ACC112 (cell line): ENCODE measurements at regions not wholly inside any gene's neighbourhood (a gene's known extent, or its start where the extent isn't known, plus 50 kb on each side); places are given as distances from the start of the nearest gene placed in this dataset.

ENCODE experiments used
- H2AFZ ChIP-seq: fragments of 200-600 bp; sonication (generic); one replicate; pipeline ENCODE4 v1.6.0; 2017; ENCODE audit warnings: antibody characterized with exemption, low read length; ENCODE audit not compliant: unreplicated experiment
- H3K27ac ChIP-seq: fragments of 200-600 bp; sonication (generic); 2 replicates; pipeline ENCODE4 v1.5.1; 2014; ENCODE audit warnings: low read depth, mild to moderate bottlenecking, antibody characterized with exemption, low read length, moderate library complexity
- H3K27me3 ChIP-seq: fragments of 200-600 bp; sonication (generic); 2 replicates; pipeline ENCODE4 v1.6.1; 2014; ENCODE audit warnings: mild to moderate bottlenecking, antibody characterized with exemption, low read length, moderate library complexity, mixed read lengths; ENCODE audit not compliant: insufficient read depth
- H3K36me3 ChIP-seq: fragments of 200-600 bp; sonication (generic); 2 replicates; pipeline ENCODE4 v1.6.1; 2016; ENCODE audit warnings: mild to moderate bottlenecking, antibody characterized with exemption, low read length, moderate library complexity, mixed read lengths; ENCODE audit not compliant: insufficient read depth
- H3K4me1 ChIP-seq: fragments of 200-600 bp; sonication (generic); one replicate; pipeline ENCODE4 v1.6.1; 2016; ENCODE audit warnings: low read length, mixed read lengths; ENCODE audit not compliant: insufficient read depth, unreplicated experiment, control insufficient read depth
- H3K4me3 ChIP-seq: fragments of 200-600 bp; sonication (generic); 2 replicates; pipeline ENCODE4 v1.5.1; 2014; ENCODE audit warnings: mild to moderate bottlenecking, low read depth, low read length
- H3K79me2 ChIP-seq: fragments of 200-600 bp; sonication (generic); one replicate; pipeline ENCODE4 v1.6.0; 2016; ENCODE audit warnings: low read length; ENCODE audit not compliant: control insufficient read depth, unreplicated experiment, insufficient read depth

DNA sequence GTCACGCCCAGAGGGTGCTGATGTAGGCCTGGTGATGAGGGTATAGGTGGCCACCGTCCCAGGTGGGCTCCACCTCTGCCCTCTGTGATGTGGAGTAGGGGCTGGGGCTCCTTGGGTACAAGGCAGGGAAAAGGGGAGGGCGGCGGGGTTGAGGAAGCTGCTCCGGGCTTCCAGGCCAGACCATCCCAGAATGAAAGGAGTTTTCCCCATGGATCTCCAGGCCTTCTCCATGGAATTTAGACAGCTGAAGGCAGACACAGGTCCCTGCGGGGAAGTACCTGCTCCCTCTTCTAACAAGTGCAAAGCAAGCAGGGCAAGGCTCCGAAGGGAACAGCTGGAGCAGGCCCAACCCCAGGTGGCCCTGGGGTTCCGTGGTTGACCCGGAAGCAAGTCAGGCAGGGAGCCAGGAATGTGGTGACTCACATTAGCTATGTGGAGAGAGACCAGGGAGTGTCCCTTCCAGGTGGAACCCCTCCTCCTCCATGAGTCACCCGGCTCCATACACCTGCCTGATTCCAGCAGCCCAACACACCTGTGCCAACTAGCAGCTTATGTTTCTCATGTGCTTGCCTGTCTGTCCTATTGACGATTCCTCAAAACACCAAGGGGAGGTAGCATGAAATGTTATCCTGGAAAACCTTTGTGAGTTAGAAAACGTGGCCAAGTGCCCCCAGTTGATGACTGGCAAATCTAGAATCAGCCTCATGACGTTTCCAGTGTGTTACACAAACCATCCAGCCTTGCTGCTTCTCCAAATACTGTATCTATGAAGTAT is 59.7 kb upstream of the SNX9 start:
- Histone ChIP-seq H2AFZ (no peak overlapping the region), H3K79me2 (no peaks in the 10 kb centered on the region), H3K4me3 (peak overlapping the region; percentile 27; the same call in 1 of the 2 replicates), H3K27ac (peak overlapping the region; percentile 98), H3K4me1 (peaks cover 59% of the 10 kb centered on the region), H3K27me3 (no peaks in the 10 kb centered on the region), H3K36me3 (no peaks in the 10 kb centered on the region)

- Histone ChIP-seq H3K27me3 (no peaks in the 10 kb centered on the region), H2AFZ (no peak overlapping the region), H3K36me3 (no peaks in the 10 kb centered on the region), H3K79me2 (no peaks in the 10 kb centered on the region), H3K4me3 (peak overlapping the region; percentile 27; the same call in 1 of the 2 replicates), H3K27ac (peak overlapping the region; percentile 98), H3K4me1 (peaks cover 59% of the 10 kb centered on the region)
Observed at GRCh38 chr6:157763904-157764177, 59.2 kb upstream of the SNX9 start.

- no peaks in the 10 kb centered on the region for H3K79me2 ChIP-seq
- no peak overlapping the region for H2AFZ ChIP-seq
- no peaks in the 10 kb centered on the region for H3K36me3 ChIP-seq
- peak overlapping the region; percentile 98 for H3K27ac ChIP-seq
- peaks cover 59% of the 10 kb centered on the region for H3K4me1 ChIP-seq
- no peaks in the 10 kb centered on the region for H3K27me3 ChIP-seq
- H3K4me3 ChIP-seq: peak overlapping the region; percentile 27; the same call in 1 of the 2 replicates
Observed at GRCh38 chr6:157764178-157765068, 58.6 kb upstream of the SNX9 start.

- H3K27ac ChIP-seq: no peak overlapping the region
- H3K4me1 ChIP-seq: peaks cover 55% of the 10 kb centered on the region
- no peak overlapping the region for H2AFZ ChIP-seq
- no peaks in the 10 kb centered on the region for H3K36me3 ChIP-seq
- H3K27me3 ChIP-seq: no peaks in the 10 kb centered on the region
- H3K79me2 ChIP-seq: no peaks in the 10 kb centered on the region
- no peak overlapping the region for H3K4me3 ChIP-seq
Observed at GRCh38 chr6:157766901-157767774, 55.9 kb upstream of the SNX9 start.

DNA sequence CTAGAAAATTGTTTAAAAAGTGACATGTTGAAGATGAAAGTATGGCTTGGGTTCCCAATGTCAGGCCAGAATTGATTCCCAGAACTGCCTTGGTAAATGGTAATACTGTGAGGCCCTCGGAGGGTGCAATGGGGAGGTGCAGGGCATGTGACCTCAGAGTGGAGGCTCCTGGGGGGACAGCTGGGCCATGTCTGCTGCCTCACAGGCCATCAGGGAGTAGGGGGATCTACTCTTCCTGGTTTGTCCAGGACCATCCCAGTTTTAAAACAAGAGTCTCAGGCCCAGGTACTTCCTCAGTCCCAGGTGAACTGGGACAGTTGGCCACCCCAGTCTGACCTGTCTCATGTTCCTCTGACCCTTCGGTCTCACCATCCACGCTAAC is 55.3 kb upstream of the SNX9 start:
- H3K27me3 ChIP-seq: no peaks in the 10 kb centered on the region
- H3K4me3 ChIP-seq: no peak overlapping the region
- peaks cover 49% of the 10 kb centered on the region for H3K4me1 ChIP-seq
- no peaks in the 10 kb centered on the region for H3K36me3 ChIP-seq
- H3K79me2 ChIP-seq: no peaks in the 10 kb centered on the region
- no peak overlapping the region for H3K27ac ChIP-seq
- no peak overlapping the region for H2AFZ ChIP-seq

- H3K79me2 ChIP-seq: no peaks in the 10 kb centered on the region
- no peak overlapping the region for H3K4me3 ChIP-seq
- H3K27ac ChIP-seq: no peak overlapping the region
- no peaks in the 10 kb centered on the region for H3K36me3 ChIP-seq
- H3K4me1 ChIP-seq: peaks cover 44% of the 10 kb centered on the region
- no peak overlapping the region for H2AFZ ChIP-seq
- H3K27me3 ChIP-seq: no peaks in the 10 kb centered on the region
Observed at GRCh38 chr6:157768304-157768703, 54.7 kb upstream of the SNX9 start.

GRCh38 chr6:157768863-157769551 is 54.0 kb upstream of the SNX9 start:
- no peak overlapping the region for H3K27ac ChIP-seq

DNA sequence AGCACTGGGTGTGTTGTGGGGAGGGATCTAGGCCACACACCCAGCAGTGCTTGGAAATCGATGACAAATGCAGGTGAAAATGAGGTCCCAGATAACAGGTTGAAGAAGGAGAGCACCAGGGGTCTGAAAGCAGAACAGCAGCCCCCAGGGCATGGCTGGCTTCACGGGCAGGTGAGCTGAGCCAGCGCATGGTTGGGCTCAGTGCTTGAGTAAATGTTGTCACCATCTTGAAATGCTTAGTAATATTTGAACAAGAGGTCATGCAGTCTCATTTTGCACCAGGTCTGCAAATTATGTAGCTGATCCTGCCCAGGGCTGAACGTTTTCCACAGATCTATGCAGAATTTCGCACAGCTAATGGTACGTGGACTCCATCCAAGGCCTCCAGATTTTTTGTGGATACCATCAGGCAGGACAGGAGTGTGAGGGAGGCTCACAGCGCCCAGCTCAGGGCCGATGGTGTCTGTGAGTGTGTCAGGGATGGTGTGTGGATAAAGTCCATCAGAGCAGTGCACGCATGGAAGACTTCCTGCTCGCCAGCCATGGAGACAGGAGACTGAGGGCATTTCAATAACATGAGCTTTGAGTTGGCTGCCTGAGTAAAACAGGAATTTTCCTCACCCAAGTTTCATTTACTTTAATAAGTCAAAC is 53.1 kb upstream of the SNX9 start:
- no peaks in the 10 kb centered on the region for H3K36me3 ChIP-seq
- no peaks in the 10 kb centered on the region for H3K27me3 ChIP-seq
- H3K4me3 ChIP-seq: no peak overlapping the region
- no peaks in the 10 kb centered on the region for H3K79me2 ChIP-seq
- H3K27ac ChIP-seq: peak overlapping the region; percentile 70
- H3K4me1 ChIP-seq: peaks cover 31% of the 10 kb centered on the region
- no peak overlapping the region for H2AFZ ChIP-seq

More at GRCh38 chr6:157768863-157769551, 54.0 kb upstream of the SNX9 start:
- Histone ChIP-seq H3K36me3 (no peaks in the 10 kb centered on the region), H2AFZ (no peak overlapping the region), H3K79me2 (no peaks in the 10 kb centered on the region), H3K4me1 (peaks cover 37% of the 10 kb centered on the region), H3K27me3 (no peaks in the 10 kb centered on the region), H3K4me3 (no peak overlapping the region)

- H3K4me3 ChIP-seq: no peak overlapping the region
- no peak overlapping the region for H2AFZ ChIP-seq
- peaks cover 21% of the 10 kb centered on the region for H3K4me1 ChIP-seq
- no peaks in the 10 kb centered on the region for H3K27me3 ChIP-seq
- H3K36me3 ChIP-seq: no peaks in the 10 kb centered on the region
- no peaks in the 10 kb centered on the region for H3K79me2 ChIP-seq
- H3K27ac ChIP-seq: peak overlapping the region; percentile 70
Observed at GRCh38 chr6:157770946-157771345, 52.1 kb upstream of the SNX9 start.
